WTC11 (cell line): ENCODE measurements at regions not wholly inside any gene's neighbourhood (a gene's known extent, or its start where the extent isn't known, plus 50 kb on each side); places are given as distances from the start of the nearest gene placed in this dataset.
A peak's percentile ranks its signal among the peaks of the same experiment; 100 is the strongest.

Experiments
- ATAC-seq: fragments of 200-7000 bp; cut with Tn5 transposase; 2 replicates; pipeline ENCODE4 v1.10.0; 2021; ENCODE audit warnings: mild to moderate bottlenecking, moderate library complexity
- CTCF ChIA-PET: fragments of 300-600 bp; sonication (Branson Sonifier 250); formaldehyde crosslinking; loops from one replicate; lab custom pipeline; 2021; ENCODE audit warnings: antibody characterized with exemption; lab: Charles Lee
- POLR2A ChIA-PET: fragments of 350-600 bp; sonication (Branson Sonifier 250); formaldehyde crosslinking; loops from one replicate; lab custom pipeline; 2021; ENCODE audit warnings: antibody characterized with exemption; lab: Charles Lee
- DNase-seq: peaks from one replicate; pipeline ENCODE4 v3.0.0; 2021; ENCODE audit warnings: low spot score
- H3K27ac Mint-ChIP-seq: 2 replicates; pipeline ENCODE4 v1.8.0; 2021; ENCODE audit warnings: mixed read lengths
- H3K27me3 Mint-ChIP-seq: 2 replicates; pipeline ENCODE4 v1.8.0; 2021; ENCODE audit warnings: low read depth, mild to moderate bottlenecking, moderate library complexity, mixed read lengths
- H3K36me3 Mint-ChIP-seq: 2 replicates; pipeline ENCODE4 v1.8.0; 2021; ENCODE audit warnings: mixed read lengths
- H3K4me1 Mint-ChIP-seq: 2 replicates; pipeline ENCODE4 v1.8.0; 2022; ENCODE audit warnings: mixed read lengths
- H3K4me3 Mint-ChIP-seq: 2 replicates; pipeline ENCODE4 v1.8.0; 2021; ENCODE audit warnings: mild to moderate bottlenecking, moderate library complexity, mixed read lengths
- H3K9me3 Mint-ChIP-seq: 2 replicates; pipeline ENCODE4 v1.8.0; 2021; ENCODE audit warnings: mixed read lengths
- ATF3 ChIP-seq: sonication (generic); formaldehyde crosslinking; conservative IDR thresholded peaks from 2 replicates; pipeline ENCODE4 v1.8.1; 2022; ENCODE audit warnings: mild to moderate bottlenecking, missing genetic modification reagents
- CDX4 ChIP-seq: fragments of 250-450 bp; sonication (Bioruptor Pico); IDR thresholded peaks from 2 replicates; pipeline ENCODE4 v1.9.0; 2021; ENCODE audit warnings: moderate library complexity, mild to moderate bottlenecking, inconsistent platforms, borderline replicate concordance
- ERG ChIP-seq: fragments of 250-450 bp; sonication (Bioruptor Pico); IDR thresholded peaks from 2 replicates; pipeline ENCODE4 v1.8.0; 2021; ENCODE audit warnings: mild to moderate bottlenecking
- ESRRA ChIP-seq: sonication (generic); formaldehyde crosslinking; IDR thresholded peaks from 2 replicates; pipeline ENCODE4 v1.8.1; 2022; ENCODE audit warnings: mild to moderate bottlenecking, missing genetic modification reagents, borderline replicate concordance
- GTF2I ChIP-seq: fragments of 250-450 bp; sonication (Bioruptor Pico); conservative IDR thresholded peaks from 2 replicates; pipeline ENCODE4 v1.4.0; 2021; ENCODE audit warnings: mild to moderate bottlenecking
- HMGXB4 ChIP-seq: sonication (generic); formaldehyde crosslinking; IDR thresholded peaks from 2 replicates; pipeline ENCODE4 v1.8.1; 2023; ENCODE audit warnings: mild to moderate bottlenecking, moderate library complexity, missing genetic modification reagents
- MAX ChIP-seq: sonication (generic); formaldehyde crosslinking; IDR thresholded peaks from 2 replicates; pipeline ENCODE4 v1.8.0; 2022; ENCODE audit warnings: mild to moderate bottlenecking, missing genetic modification reagents
- MLX ChIP-seq: sonication (generic); formaldehyde crosslinking; IDR thresholded peaks from 2 replicates; pipeline ENCODE4 v1.8.1; 2023; ENCODE audit warnings: mild to moderate bottlenecking, missing genetic modification reagents, moderate library complexity
- NR1H2 ChIP-seq: sonication (generic); formaldehyde crosslinking; IDR thresholded peaks from 2 replicates; pipeline ENCODE4 v1.9.0; 2021; ENCODE audit warnings: mild to moderate bottlenecking, moderate library complexity, missing genetic modification reagents
- NR2C2 ChIP-seq: sonication (generic); formaldehyde crosslinking; IDR thresholded peaks from 2 replicates; pipeline ENCODE4 v1.8.0; 2022; ENCODE audit warnings: mild to moderate bottlenecking, missing genetic modification reagents
- OVOL2 ChIP-seq: fragments of 250-450 bp; sonication (Bioruptor Pico); IDR thresholded peaks from 2 replicates; pipeline ENCODE4 v1.9.0; 2021; ENCODE audit warnings: mild to moderate bottlenecking, borderline replicate concordance
- PRDM15 ChIP-seq: sonication (generic); formaldehyde crosslinking; IDR thresholded peaks from 2 replicates; pipeline ENCODE4 v1.8.0; 2022; ENCODE audit warnings: missing genetic modification reagents
- RELA ChIP-seq: sonication (generic); formaldehyde crosslinking; IDR thresholded peaks from 2 replicates; pipeline ENCODE4 v1.8.1; 2022; ENCODE audit warnings: missing genetic modification reagents, mild to moderate bottlenecking, borderline replicate concordance
- SP1 ChIP-seq: sonication (generic); formaldehyde crosslinking; conservative IDR thresholded peaks from 2 replicates; pipeline ENCODE4 v1.8.1; 2022; ENCODE audit warnings: missing genetic modification reagents
- USF1 ChIP-seq: sonication (generic); formaldehyde crosslinking; IDR thresholded peaks from 2 replicates; pipeline ENCODE4 v1.8.0; 2022; ENCODE audit warnings: mild to moderate bottlenecking, missing genetic modification reagents
- ZNF232 ChIP-seq: sonication (generic); formaldehyde crosslinking; IDR thresholded peaks from 2 replicates; pipeline ENCODE4 v1.8.0; 2022; ENCODE audit warnings: mild to moderate bottlenecking, missing genetic modification reagents

GRCh38 chr10:78356291-78356900 lies 322.7 kb downstream of the RPS24 start (continued):
- TF ChIP-seq MLX (CRISPR knock-in tag): no peak
- TF ChIP-seq SP1 (CRISPR knock-in tag): no peak
- TF ChIP-seq CDX4: no peak

GRCh38 chr10:78357141-78358063 lies 323.7 kb downstream of the RPS24 start:
- peaks cover 8% of the 10 kb centered on the region for H3K27me3 Mint-ChIP-seq
- ChIA-PET CTCF (interaction anchor here (1.1 kb wide), 1 partner anchor 12 kb away, joined by 3 read pairs; no protein-coding TSS in a partner anchor), POLR2A (interaction anchor here (0.6 kb wide), 1 partner anchor 423 kb away, joined by 3 read pairs; no protein-coding TSS in a partner anchor)
- no peak overlapping the region for H3K4me3 Mint-ChIP-seq
- no peaks in the 10 kb centered on the region for H3K9me3 Mint-ChIP-seq
- DNase-seq (peak; percentile 41), ATAC-seq (peak; percentile 91)
- H3K4me1 Mint-ChIP-seq: peaks cover 37% of the 10 kb centered on the region
- H3K27ac Mint-ChIP-seq: peak overlapping the region; percentile 21; the same call in 1 of the 2 replicates
- TF ChIP-seq MAX (CRISPR knock-in tag) (no peak), NR2C2 (CRISPR knock-in tag) (no peak), USF1 (CRISPR knock-in tag) (no peak), OVOL2 (CRISPR knock-in tag) (no peak), NR1H2 (no peak), GTF2I (no peak), PRDM15 (CRISPR knock-in tag) (no peak), ERG (CRISPR knock-in tag) (no peak), HMGXB4 (CRISPR knock-in tag) (no peak), ESRRA (no peak), ZNF232 (no peak), RELA (CRISPR knock-in tag) (no peak), ATF3 (no peak)
- H3K36me3 Mint-ChIP-seq: no peaks in the 10 kb centered on the region
